H1 (cell line): ENCODE measurements at regions not wholly inside any gene's neighbourhood (a gene's known extent, or its start where the extent isn't known, plus 50 kb on each side); places are given as distances from the start of the nearest gene placed in this dataset.

Source experiments
- CTCF ChIA-PET: fragments of 300-600 bp; sonication (Branson Sonifier 250); formaldehyde crosslinking; loops from one replicate; lab custom pipeline; 2021; ENCODE audit not compliant: partially characterized antibody; lab: Charles Lee
- POLR2A ChIA-PET: fragments of 300-600 bp; sonication (Branson Sonifier 250); formaldehyde crosslinking; loops from one replicate; lab custom pipeline; 2021; ENCODE audit warnings: inconsistent platforms; ENCODE audit not compliant: partially characterized antibody; lab: Charles Lee
- DNase-seq, 2 experiments: peaks; one replicate each; pipeline versions ENCODE4 v3.0.0 to v3.0.0-alpha.2; 2010 to 2022; ENCODE audit warnings: low spot score in 2 of 2, low read depth in 1 of 2, mixed read lengths in 1 of 2
- FAIRE-seq: peaks from 2 replicates; lab custom pipeline; 2011; peaks lifted over from hg19 to GRCh38; lab: Jason Lieb, UNC
- H2AFZ ChIP-seq: 2 replicates; pipeline ENCODE4 v1.8.1; 2012; ENCODE audit warnings: low read length, inconsistent platforms
- H2AK5ac ChIP-seq: 2 replicates; pipeline ENCODE4 v1.6.1; 2013; ENCODE audit warnings: low read depth, low read length
- H2BK120ac ChIP-seq: replicated peaks from 2 replicates; pipeline ENCODE3; 2013; ENCODE audit warnings: low read depth, low read length, inconsistent platforms
- H2BK12ac ChIP-seq: 2 replicates; pipeline ENCODE4 v1.6.1; 2013; ENCODE audit warnings: low read depth, low read length
- H2BK15ac ChIP-seq: 2 replicates; pipeline ENCODE4 v1.6.1; 2013; ENCODE audit warnings: low read length
- H2BK20ac ChIP-seq: 2 replicates; pipeline ENCODE4 v1.6.1; 2013; ENCODE audit warnings: low read length
- H2BK5ac ChIP-seq: 2 replicates; pipeline ENCODE4 v1.6.1; 2013; ENCODE audit warnings: low read depth, low read length
- H3K14ac ChIP-seq: 2 replicates; pipeline ENCODE4 v1.6.1; 2013; ENCODE audit warnings: inconsistent platforms; ENCODE audit not compliant: insufficient read length
- H3K18ac ChIP-seq: 2 replicates; pipeline ENCODE4 v1.6.1; 2013; ENCODE audit warnings: low read length; ENCODE audit errors: extremely low read depth
- H3K23ac ChIP-seq: 2 replicates; pipeline ENCODE4 v1.6.1; 2013; ENCODE audit warnings: inconsistent platforms; ENCODE audit not compliant: insufficient read length
- H3K23me2 ChIP-seq: 2 replicates; pipeline ENCODE4 v1.6.1; 2013; ENCODE audit warnings: low read depth, low read length
- H3K27ac ChIP-seq: 2 replicates; pipeline ENCODE4 v1.6.1; 2011; ENCODE audit warnings: low read depth, low read length, inconsistent platforms
- H3K27me3 ChIP-seq, 4 experiments: replicated peaks in 1 of 4; 1 replicate in 1 of 4; 2 replicates in 3 of 4; pipeline versions ENCODE4 v1.6.1 to v1.8.1; 2011 to 2013; ENCODE audit warnings: low read length in 3 of 4, mild to moderate bottlenecking in 3 of 4, inconsistent platforms in 2 of 4, mixed read lengths in 2 of 4, moderate library complexity in 1 of 4; ENCODE audit not compliant: control insufficient read depth in 3 of 4, insufficient read depth in 3 of 4; ENCODE audit errors: extremely low read depth in 1 of 4
- H3K36me3 ChIP-seq, 4 experiments: 2 replicates each; pipeline versions ENCODE4 v1.6.1 to v1.8.1; 2011 to 2013; ENCODE audit warnings: mild to moderate bottlenecking in 4 of 4, low read length in 3 of 4, moderate library complexity in 2 of 4, control low read depth in 1 of 4, inconsistent platforms in 1 of 4; ENCODE audit not compliant: insufficient read depth in 4 of 4, control insufficient read depth in 2 of 4
- H3K4ac ChIP-seq: replicated peaks from 2 replicates; pipeline ENCODE3; 2013; ENCODE audit warnings: low read length, low read depth, mixed read lengths, inconsistent platforms; ENCODE audit not compliant: insufficient read length
- H3K4me1 ChIP-seq, 4 experiments: replicated peaks in 1 of 4; 1 replicate in 1 of 4; 2 replicates in 3 of 4; pipeline versions ENCODE4 v1.6.1 to v1.8.1; 2011 to 2013; ENCODE audit warnings: low read length in 3 of 4, inconsistent platforms in 2 of 4, mixed read lengths in 1 of 4; ENCODE audit not compliant: insufficient read depth in 4 of 4, control insufficient read depth in 3 of 4
- H3K4me2 ChIP-seq, 2 experiments: 2 replicates each; pipeline versions ENCODE4 v1.6.1 to v1.8.1; 2011 to 2013; ENCODE audit warnings: low read depth in 2 of 2, low read length in 2 of 2, control low read depth in 1 of 2, inconsistent platforms in 1 of 2, mild to moderate bottlenecking in 1 of 2; ENCODE audit not compliant: insufficient read depth in 1 of 2
- H3K4me3 ChIP-seq, 4 experiments: fragments of 200-600, 300-600 bp in 1 of 4; sonication (generic), shearing (Covaris generic), sonication (Bioruptor Twin) in 1 of 4; 2 replicates each; pipeline versions ENCODE4 v1.5.1 to v1.8.1; 2011 to 2016; ENCODE audit warnings: low read length in 4 of 4, low read depth in 3 of 4, control low read depth in 2 of 4, inconsistent platforms in 2 of 4, mild to moderate bottlenecking in 2 of 4, mixed read lengths in 1 of 4, moderate library complexity in 1 of 4; ENCODE audit not compliant: insufficient read depth in 2 of 4; ENCODE audit errors: extremely low read depth in 1 of 4
- H3K56ac ChIP-seq: replicated peaks from 2 replicates; pipeline ENCODE3; 2013; ENCODE audit warnings: low read depth, mild to moderate bottlenecking, mixed read lengths, low read length, inconsistent platforms; ENCODE audit not compliant: insufficient read length
- H3K79me1 ChIP-seq: 2 replicates; pipeline ENCODE4 v1.6.1; 2013; ENCODE audit warnings: low read depth, low read length, control low read depth
- H3K79me2 ChIP-seq, 2 experiments: 2 replicates each; pipeline versions ENCODE4 v1.6.1 to v1.8.1; 2012 to 2013; ENCODE audit warnings: low read length in 2 of 2, mild to moderate bottlenecking in 2 of 2, inconsistent platforms in 1 of 2; ENCODE audit not compliant: insufficient read depth in 2 of 2, control insufficient read depth in 1 of 2
- H3K9ac ChIP-seq, 4 experiments: replicated peaks in 1 of 4; 1 replicate in 1 of 4; 2 replicates in 3 of 4; pipeline versions ENCODE4 v1.6.1 to v1.8.1; 2011 to 2013; ENCODE audit warnings: low read depth in 3 of 4, low read length in 3 of 4, control low read depth in 2 of 4, mild to moderate bottlenecking in 2 of 4, moderate library complexity in 2 of 4, inconsistent platforms in 1 of 4; ENCODE audit errors: extremely low read depth in 1 of 4
- H3K9me3 ChIP-seq, 2 experiments: 2 replicates each; pipeline versions ENCODE4 v1.6.1 to v1.8.1; 2012 to 2013; ENCODE audit warnings: mild to moderate bottlenecking in 2 of 2, moderate library complexity in 2 of 2, control low read depth in 1 of 2, inconsistent platforms in 1 of 2, low read depth in 1 of 2, low read length in 1 of 2, mixed read lengths in 1 of 2; ENCODE audit not compliant: insufficient read depth in 2 of 2
- H4K20me1 ChIP-seq, 2 experiments: replicated peaks in 1 of 2; 2 replicates each; pipeline versions ENCODE3 to v1.8.1; 2011 to 2013; ENCODE audit warnings: inconsistent platforms in 2 of 2, low read length in 2 of 2, mild to moderate bottlenecking in 1 of 2; ENCODE audit not compliant: insufficient read depth in 2 of 2, control insufficient read depth in 1 of 2
- H4K5ac ChIP-seq: 2 replicates; pipeline ENCODE4 v1.6.1; 2013; ENCODE audit warnings: low read length, low read depth, mixed read lengths, inconsistent platforms; ENCODE audit not compliant: insufficient read length
- H4K8ac ChIP-seq: 2 replicates; pipeline ENCODE4 v1.8.0; 2013; ENCODE audit warnings: mild to moderate bottlenecking, moderate library complexity, low read length, inconsistent platforms; ENCODE audit not compliant: insufficient read depth; ENCODE audit errors: extremely low read depth
- H4K91ac ChIP-seq: replicated peaks from 2 replicates; pipeline ENCODE3; 2013; ENCODE audit warnings: low read length, mixed read lengths, inconsistent platforms; ENCODE audit not compliant: insufficient read length
- CHD1 ChIP-seq: IDR thresholded peaks from 2 replicates; pipeline ENCODE4 v1.6.1; 2012; ENCODE audit warnings: low read depth, low read length, improper control_type of control experiment
- HDAC6 ChIP-seq: IDR thresholded peaks from one replicate; pipeline ENCODE4 v1.7.1; 2012; ENCODE audit warnings: low read depth, mild to moderate bottlenecking, inconsistent platforms, low read length, moderate library complexity
- JUND ChIP-seq: IDR thresholded peaks from 2 replicates; pipeline ENCODE4 v1.6.1; 2011; ENCODE audit warnings: mild to moderate bottlenecking, improper control_type of control experiment, low read length
- NANOG ChIP-seq: IDR thresholded peaks from 2 replicates; pipeline ENCODE4 v1.6.1; 2011; ENCODE audit warnings: low read length, low read depth, mild to moderate bottlenecking, inconsistent platforms; ENCODE audit not compliant: insufficient read depth, poor library complexity, severe bottlenecking
- POLR2AphosphoS5 ChIP-seq: IDR thresholded peaks from 2 replicates; pipeline ENCODE4 v1.6.1; 2011; ENCODE audit warnings: low read depth, low read length
- SIX5 ChIP-seq: IDR thresholded peaks from 2 replicates; pipeline ENCODE4 v1.6.1; 2011; ENCODE audit warnings: mild to moderate bottlenecking, low read depth, low read length
- SP1 ChIP-seq: IDR thresholded peaks from 2 replicates; pipeline ENCODE4 v1.6.1; 2011; ENCODE audit warnings: low read depth, low read length
- SP4 ChIP-seq: IDR thresholded peaks from 2 replicates; pipeline ENCODE4 v1.6.1; 2012; ENCODE audit warnings: low read length, inconsistent platforms
- SRF ChIP-seq: IDR thresholded peaks from 2 replicates; pipeline ENCODE4 v1.6.1; 2011; ENCODE audit warnings: mild to moderate bottlenecking, low read depth, low read length, moderate library complexity
- SUZ12 ChIP-seq: fragments of 200-600 bp; sonication (generic); IDR thresholded peaks from 2 replicates; pipeline ENCODE4 v1.6.1; 2012; ENCODE audit warnings: mild to moderate bottlenecking, inconsistent platforms, low read length, moderate library complexity, mixed read lengths
- YY1 ChIP-seq: IDR thresholded peaks from 2 replicates; pipeline ENCODE4 v1.6.1; 2011; ENCODE audit warnings: low read depth, mild to moderate bottlenecking, low read length
- WGBS, 2 experiments: shearing (Covaris generic) in 1 of 2; methylation state at CpG; one replicate each; pipeline versions ENCODE4 v1.1.6 to v1.1.7; 2013 to 2015; ENCODE audit warnings: low lambda C conversion rate in 2 of 2, mixed read lengths in 2 of 2, inconsistent platforms in 1 of 2, low coverage in 1 of 2, missing lambda C conversion rate in 1 of 2; ENCODE audit not compliant: insufficient replicate concordance in 2 of 2, insufficient coverage in 1 of 2, insufficient read length in 1 of 2; ENCODE audit errors: extremely low coverage in 1 of 2, missing lambda C conversion rate in 1 of 2; 5-methylcytosine and 5-hydroxymethylcytosine counted together
- TF ChIP-seq, protein P1 (sequence below): IDR thresholded peaks from 2 replicates; pipeline ENCODE4 v1.6.1; 2012; ENCODE audit warnings: inconsistent platforms
- TF ChIP-seq, protein P2 (sequence below): IDR thresholded peaks from 2 replicates; pipeline ENCODE4 v1.6.1; 2012; ENCODE audit warnings: inconsistent platforms
- TF ChIP-seq, protein P3 (sequence below): IDR thresholded peaks from 2 replicates; pipeline ENCODE4 v1.6.1; 2011; ENCODE audit warnings: low read length, improper control_type of control experiment

DNA sequence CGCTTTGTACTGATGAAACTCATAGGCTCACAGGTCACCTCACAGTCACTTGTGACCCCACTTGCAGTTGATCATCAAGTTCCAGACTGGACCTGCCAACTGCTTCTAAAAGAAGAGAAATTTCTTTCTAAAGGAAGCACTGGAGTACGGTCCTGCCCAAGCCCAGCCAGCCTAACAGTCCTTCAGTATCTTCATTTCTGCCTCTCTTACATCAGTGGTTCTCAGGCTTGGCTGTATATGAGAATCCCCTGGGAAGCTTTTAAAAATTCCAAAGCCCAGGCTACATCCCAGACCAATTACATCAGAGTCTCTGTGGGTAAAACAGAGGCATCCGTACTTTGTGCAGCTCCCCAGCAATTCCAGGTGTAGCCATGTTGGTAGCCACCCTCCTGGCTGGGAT is 282.1 kb downstream of the NFIB start:
- POLR2A ChIA-PET = no interaction called here
- no peak overlapping the region for H2BK12ac ChIP-seq
- CTCF ChIA-PET = no interaction called here
- no peak overlapping the region for H2AFZ ChIP-seq
- no peak overlapping the region for H3K4ac ChIP-seq
- no peak overlapping the region for H2BK120ac ChIP-seq
- H3K79me1 ChIP-seq = no peaks in the 10 kb centered on the region
- H2AK5ac ChIP-seq = no peak overlapping the region
- H3K4me1 ChIP-seq = no peaks in the 10 kb centered on the region; a peak in 3 of 7 replicates
- H4K20me1 ChIP-seq = no peaks in the 10 kb centered on the region
- TF ChIP-seq, protein P1, sequence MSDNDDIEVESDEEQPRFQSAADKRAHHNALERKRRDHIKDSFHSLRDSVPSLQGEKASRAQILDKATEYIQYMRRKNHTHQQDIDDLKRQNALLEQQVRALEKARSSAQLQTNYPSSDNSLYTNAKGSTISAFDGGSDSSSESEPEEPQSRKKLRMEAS = no peak
- TF ChIP-seq, protein P2, sequence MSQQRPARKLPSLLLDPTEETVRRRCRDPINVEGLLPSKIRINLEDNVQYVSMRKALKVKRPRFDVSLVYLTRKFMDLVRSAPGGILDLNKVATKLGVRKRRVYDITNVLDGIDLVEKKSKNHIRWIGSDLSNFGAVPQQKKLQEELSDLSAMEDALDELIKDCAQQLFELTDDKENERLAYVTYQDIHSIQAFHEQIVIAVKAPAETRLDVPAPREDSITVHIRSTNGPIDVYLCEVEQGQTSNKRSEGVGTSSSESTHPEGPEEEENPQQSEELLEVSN = no peak
- TF ChIP-seq YY1 = no peak
- no peak for TF ChIP-seq SIX5
- TF ChIP-seq, protein P3, sequence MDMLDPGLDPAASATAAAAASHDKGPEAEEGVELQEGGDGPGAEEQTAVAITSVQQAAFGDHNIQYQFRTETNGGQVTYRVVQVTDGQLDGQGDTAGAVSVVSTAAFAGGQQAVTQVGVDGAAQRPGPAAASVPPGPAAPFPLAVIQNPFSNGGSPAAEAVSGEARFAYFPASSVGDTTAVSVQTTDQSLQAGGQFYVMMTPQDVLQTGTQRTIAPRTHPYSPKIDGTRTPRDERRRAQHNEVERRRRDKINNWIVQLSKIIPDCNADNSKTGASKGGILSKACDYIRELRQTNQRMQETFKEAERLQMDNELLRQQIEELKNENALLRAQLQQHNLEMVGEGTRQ = no peak
- no peak for TF ChIP-seq SRF
- no peak for TF ChIP-seq HDAC6
- no peak for TF ChIP-seq NANOG
- TF ChIP-seq SP4 = no peak
- TF ChIP-seq CHD1 = no peak
- TF ChIP-seq SP1 = no peak
- TF ChIP-seq SUZ12 = no peak
- TF ChIP-seq POLR2AphosphoS5 = no peak
- no peak for TF ChIP-seq JUND
- H3K23me2 ChIP-seq = no peaks in the 10 kb centered on the region
- H4K91ac ChIP-seq = no peak overlapping the region
- no peak overlapping the region for H3K27ac ChIP-seq
- no peak overlapping the region for H3K4me3 ChIP-seq
- H3K9me3 ChIP-seq = no peaks in the 10 kb centered on the region
- H3K9ac ChIP-seq = no peak overlapping the region
- H3K23ac ChIP-seq = no peak overlapping the region
- H4K8ac ChIP-seq = no peak overlapping the region
- H2BK5ac ChIP-seq = no peak overlapping the region
- no peaks in the 10 kb centered on the region for H3K36me3 ChIP-seq
- no peaks in the 10 kb centered on the region for H3K27me3 ChIP-seq
- no peak overlapping the region for H4K5ac ChIP-seq
- no peak overlapping the region for H2BK15ac ChIP-seq
- H3K79me2 ChIP-seq = no peaks in the 10 kb centered on the region
- H2BK20ac ChIP-seq = no peak overlapping the region
- no peak overlapping the region for H3K18ac ChIP-seq
- WGBS, 2 experiments = 91% methylated on average over 3 of the region's 3 CpGs; no CpG with 5 or more reads in 1 of the 2 experiments
- DNase-seq (no peak), FAIRE-seq (no peak)
- H3K4me2 ChIP-seq = no peak overlapping the region
- no peak overlapping the region for H3K14ac ChIP-seq
- H3K56ac ChIP-seq = no peak overlapping the region
